Gastrocnemius medialis (tissue), 4 donors: ENCODE measurements at regions not wholly inside any gene's neighbourhood (a gene's known extent, or its start where the extent isn't known, plus 50 kb on each side); places are given as distances from the start of the nearest gene placed in this dataset.

ENCODE experiments used
- ATAC-seq, 2 donors: fragments of 150-250 bp; one replicate each; pipeline ENCODE4 v1.9.1; 2016
- DNase-seq, 2 donors: peaks; one replicate each; pipeline ENCODE4 v3.0.0-alpha.2; 2019
- H3K27ac ChIP-seq, 4 donors: fragments of 200-600 bp; sonication (generic); 1 replicate in 1 of 4; 2 replicates in 3 of 4; pipeline ENCODE4 v1.5.1; 2016 to 2018; ENCODE audit warnings: mild to moderate bottlenecking in 2 of 4, moderate library complexity in 1 of 4
- H3K27me3 ChIP-seq, 3 donors: fragments of 200-600 bp; sonication (generic) in 2 of 3; 1 replicate in 1 of 3; 2 replicates in 2 of 3; pipeline versions ENCODE4 v1.5.1 to v1.6.0; 2016 to 2019; ENCODE audit warnings: mild to moderate bottlenecking in 1 of 3, moderate library complexity in 1 of 3
- H3K36me3 ChIP-seq, 2 donors: fragments of 200-600 bp; sonication (generic) in 1 of 2; one replicate each; pipeline ENCODE4 v1.5.1; 2017 to 2018
- H3K4me1 ChIP-seq, 2 donors: fragments of 200-600 bp; sonication (generic) in 1 of 2; one replicate each; pipeline ENCODE4 v1.5.1; 2016 to 2017; ENCODE audit warnings: mild to moderate bottlenecking in 2 of 2
- H3K4me3 ChIP-seq, 4 donors: fragments of 200-600 bp; sonication (generic) in 3 of 4; 1 replicate in 1 of 4; 2 replicates in 3 of 4; pipeline ENCODE4 v1.5.1; 2016 to 2019; ENCODE audit warnings: mild to moderate bottlenecking in 2 of 4
- H3K9me3 ChIP-seq, 3 donors: fragments of 200-600 bp; sonication (generic) in 2 of 3; 1 replicate in 1 of 3; 2 replicates in 2 of 3; pipeline ENCODE4 v1.5.1; 2016 to 2019
- CTCF ChIP-seq, 5 experiments: fragments of 450-650 bp in 3 of 5; fragments of 200-600 bp in 2 of 5; sonication (generic) in 2 of 5; IDR thresholded peaks in 4 of 5; conservative IDR thresholded peaks in 1 of 5; 1 replicate in 4 of 5; 2 replicates in 1 of 5; pipeline ENCODE4 v1.5.1; 2016 to 2019; ENCODE audit warnings: antibody characterized with exemption in 5 of 5, mild to moderate bottlenecking in 3 of 5, moderate library complexity in 3 of 5
- POLR2A ChIP-seq, 2 donors: fragments of 450-650 bp; IDR thresholded peaks; one replicate each; pipeline ENCODE4 v1.6.1; 2017; ENCODE audit warnings: antibody characterized with exemption in 2 of 2, mild to moderate bottlenecking in 2 of 2, moderate library complexity in 2 of 2
- in situ Hi-C, 4 donors: fragments of 200-750 bp; cut with MboI; loops; one replicate each; pipeline versions ENCODE4 v1.15.0 to v1.8.0; 2017; ENCODE audit warnings: low sequenced_read_pairs in 4 of 4
- intact Hi-C: fragments of 100-400 bp; cut with DNase I; formaldehyde crosslinking; loops from one replicate; pipeline ENCODE4 v1.15.1; 2023; ENCODE audit warnings: low total_unique reads

DNA sequence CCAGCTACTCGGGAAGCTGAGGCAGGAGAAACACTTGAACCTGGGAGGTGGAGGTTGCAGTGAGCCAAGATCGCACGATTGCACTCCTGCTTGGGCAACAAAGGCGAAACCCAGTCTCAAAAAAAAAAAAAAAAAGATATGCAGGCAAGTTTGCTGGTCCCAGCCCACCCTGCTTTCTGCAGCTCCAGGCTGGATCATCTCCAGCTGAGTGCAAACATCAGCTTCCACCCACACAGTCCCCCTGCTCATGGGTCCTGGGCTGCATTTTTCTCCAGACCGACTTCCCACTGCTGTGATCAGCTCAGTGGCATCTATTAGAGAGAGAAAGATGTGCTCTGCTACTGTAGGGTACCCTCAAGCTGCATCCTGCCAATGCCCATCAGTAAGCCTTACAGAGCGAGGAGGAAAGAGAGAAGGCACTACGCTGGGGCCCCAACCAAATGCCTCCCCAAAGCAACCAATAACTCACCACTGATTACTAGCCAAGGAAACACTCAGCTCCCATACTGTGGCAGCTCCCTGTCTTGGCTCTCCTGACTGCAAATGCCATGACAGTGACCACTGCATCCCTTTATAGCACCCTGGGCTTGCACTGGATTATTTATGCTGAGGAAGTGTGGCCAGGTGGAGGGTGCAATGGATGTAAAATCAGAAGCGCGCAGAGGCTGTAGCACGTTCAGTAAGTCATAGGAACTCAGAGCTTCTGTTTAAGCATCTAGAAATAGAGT is 170.9 kb upstream of the ZNF507 start:
- no peaks in the 10 kb centered on the region for H3K27me3 ChIP-seq
- DNase-seq = no peak
- ATAC-seq = no peak
- no peaks in the 10 kb centered on the region for H3K4me1 ChIP-seq
- no peaks in the 10 kb centered on the region for H3K9me3 ChIP-seq
- no peaks in the 10 kb centered on the region for H3K36me3 ChIP-seq
- H3K4me3 ChIP-seq = no peak overlapping the region
- no peak overlapping the region for H3K27ac ChIP-seq
- intact Hi-C loops (no loop called here), in situ Hi-C loops (no loop called here)
- TF ChIP-seq POLR2A (IDR thresholded peaks at IDR 0.05) (no peak), CTCF (IDR thresholded peaks at IDR 0.05 in 4 of 5, conservative IDR thresholded peaks at IDR 0.05 in 1 of 5) (no peak)

- H3K27me3 ChIP-seq = no peaks in the 10 kb centered on the region
- TF ChIP-seq POLR2A (IDR thresholded peaks at IDR 0.05) (no peak), CTCF (IDR thresholded peaks at IDR 0.05 in 4 of 5, conservative IDR thresholded peaks at IDR 0.05 in 1 of 5) (no peak)
These were observed 168.8 kb upstream of the ZNF507 start for GRCh38 chr19:32176591-32176990.

GRCh38 chr19:32177686-32178085 is 167.7 kb upstream of the ZNF507 start:
- no peaks in the 10 kb centered on the region for H3K9me3 ChIP-seq
- DNase-seq = no peak
- intact Hi-C loops = no loop called here
- H3K4me1 ChIP-seq = no peaks in the 10 kb centered on the region
- in situ Hi-C loops = no loop called here
- no peak overlapping the region for H3K4me3 ChIP-seq
- no peak for TF ChIP-seq POLR2A (IDR thresholded peaks at IDR 0.05)
- TF ChIP-seq CTCF (IDR thresholded peaks at IDR 0.05 in 4 of 5, conservative IDR thresholded peaks at IDR 0.05 in 1 of 5) = no peak
- no peak for ATAC-seq
- no peak overlapping the region for H3K27ac ChIP-seq
- no peaks in the 10 kb centered on the region for H3K27me3 ChIP-seq
- H3K36me3 ChIP-seq = no peaks in the 10 kb centered on the region

More at GRCh38 chr19:32176591-32176990, 168.8 kb upstream of the ZNF507 start:
- DNase-seq = no peak
- Histone ChIP-seq H3K9me3 (no peaks in the 10 kb centered on the region), H3K4me1 (no peaks in the 10 kb centered on the region), H3K36me3 (no peaks in the 10 kb centered on the region), H3K27ac (no peak overlapping the region), H3K4me3 (no peak overlapping the region)
- intact Hi-C loops (no loop called here), in situ Hi-C loops (no loop called here)
- no peak for ATAC-seq

DNA sequence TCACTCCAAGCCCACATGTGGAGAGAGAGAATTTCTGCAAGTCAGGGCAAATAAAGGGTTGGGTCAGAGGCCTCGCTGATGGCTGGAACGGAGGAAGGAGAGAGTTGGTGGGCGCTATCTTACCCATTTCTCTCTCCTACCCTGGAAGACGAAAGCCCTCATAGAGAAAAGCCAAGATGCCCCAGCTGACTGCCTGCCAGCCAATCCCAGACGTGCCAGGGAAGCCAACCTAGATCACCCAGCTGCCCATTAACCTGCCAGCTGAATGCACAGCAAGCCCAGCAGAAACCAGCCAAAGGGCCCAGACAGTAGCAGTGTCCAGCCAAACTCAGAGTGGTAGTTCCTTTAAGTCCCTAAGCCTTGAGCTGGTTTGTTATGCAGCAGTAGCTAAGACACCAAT is 167.0 kb upstream of the ZNF507 start:
- Histone ChIP-seq H3K4me1 (no peaks in the 10 kb centered on the region), H3K4me3 (no peak overlapping the region), H3K36me3 (no peaks in the 10 kb centered on the region), H3K27me3 (no peaks in the 10 kb centered on the region), H3K27ac (no peak overlapping the region), H3K9me3 (no peaks in the 10 kb centered on the region)
- ATAC-seq (no peak), DNase-seq (no peak)
- in situ Hi-C loops (no loop called here), intact Hi-C loops (no loop called here)
- no peak for TF ChIP-seq POLR2A (IDR thresholded peaks at IDR 0.05)
- TF ChIP-seq CTCF (IDR thresholded peaks at IDR 0.05 in 4 of 5, conservative IDR thresholded peaks at IDR 0.05 in 1 of 5) = no peak

- no peak for TF ChIP-seq POLR2A (IDR thresholded peaks at IDR 0.05)
- no peak for TF ChIP-seq CTCF (IDR thresholded peaks at IDR 0.05 in 4 of 5, conservative IDR thresholded peaks at IDR 0.05 in 1 of 5)
- Histone ChIP-seq H3K9me3 (no peaks in the 10 kb centered on the region), H3K27me3 (no peaks in the 10 kb centered on the region), H3K4me3 (no peak overlapping the region), H3K4me1 (no peaks in the 10 kb centered on the region), H3K36me3 (no peaks in the 10 kb centered on the region), H3K27ac (no peak overlapping the region)
- no peak for DNase-seq
- intact Hi-C loops = no loop called here
- ATAC-seq = no peak
- in situ Hi-C loops = no loop called here
These were observed 166.5 kb upstream of the ZNF507 start for GRCh38 chr19:32178956-32179355.
